OCI-LY1 (cell line): ENCODE measurements at regions not wholly inside any gene's neighbourhood (a gene's known extent, or its start where the extent isn't known, plus 50 kb on each side); places are given as distances from the start of the nearest gene placed in this dataset.

Source experiments
- CTCF ChIP-seq: fragments of 200-600 bp; sonication (generic), shearing (Covaris generic); IDR thresholded peaks from 2 replicates; pipeline ENCODE4 v1.5.1; 2017; ENCODE audit warnings: mild to moderate bottlenecking, antibody characterized with exemption, low read length, moderate library complexity, mixed read lengths
- EZH2 ChIP-seq: fragments of 200-600 bp; sonication (generic), shearing (Covaris generic); IDR thresholded peaks from 2 replicates; pipeline ENCODE4 v1.8.0; 2017; ENCODE audit warnings: borderline replicate concordance, mixed run types, mild to moderate bottlenecking, antibody characterized with exemption, low read length, moderate library complexity, mixed read lengths

DNA sequence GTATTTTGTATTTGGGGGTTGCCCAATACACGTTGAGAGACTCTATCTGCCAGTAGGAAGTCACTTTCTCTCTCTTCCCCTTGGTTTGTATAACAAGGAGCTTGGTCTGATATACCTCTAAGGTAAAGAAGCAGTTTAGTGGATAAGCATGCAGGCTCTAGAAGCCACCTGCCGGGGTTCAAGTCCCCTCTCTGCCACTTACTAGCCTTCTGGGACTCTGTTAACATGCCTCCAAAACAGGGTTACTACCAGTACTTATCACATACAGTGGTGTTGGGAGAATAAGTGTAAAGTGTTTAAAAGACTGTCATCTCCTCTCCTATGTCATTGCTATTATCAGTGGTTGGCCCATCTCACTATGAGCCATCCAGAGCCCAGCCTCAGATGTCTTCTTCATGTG is 156.1 kb upstream of the HS3ST3A1 start:
- TF ChIP-seq CTCF, result no peak
- TF ChIP-seq EZH2, result no peak
